IMR-90 (cell line): ENCODE measurements at regions not wholly inside any gene's neighbourhood (a gene's known extent, or its start where the extent isn't known, plus 50 kb on each side); places are given as distances from the start of the nearest gene placed in this dataset.

Experiments used
- BHLHE40 ChIP-seq: fragments of 150-350 bp; IDR thresholded peaks from 2 replicates; pipeline ENCODE4 v1.6.1; 2016; ENCODE audit warnings: mild to moderate bottlenecking, low read depth, low read length
- CTCF ChIP-seq: conservative IDR thresholded peaks from 2 replicates; pipeline ENCODE4 v1.5.1; 2012; ENCODE audit warnings: mild to moderate bottlenecking, low read depth, low read length, improper control_type of control experiment
- MAFK ChIP-seq: IDR thresholded peaks from 2 replicates; pipeline ENCODE4 v1.6.1; 2012; ENCODE audit warnings: low read depth, low read length, improper control_type of control experiment
- TF ChIP-seq, protein P1 (sequence below): fragments of 150-350 bp; IDR thresholded peaks from 2 replicates; pipeline ENCODE4 v1.6.1; 2017; ENCODE audit warnings: mild to moderate bottlenecking, antibody characterized with exemption, low read length, low read depth

DNA sequence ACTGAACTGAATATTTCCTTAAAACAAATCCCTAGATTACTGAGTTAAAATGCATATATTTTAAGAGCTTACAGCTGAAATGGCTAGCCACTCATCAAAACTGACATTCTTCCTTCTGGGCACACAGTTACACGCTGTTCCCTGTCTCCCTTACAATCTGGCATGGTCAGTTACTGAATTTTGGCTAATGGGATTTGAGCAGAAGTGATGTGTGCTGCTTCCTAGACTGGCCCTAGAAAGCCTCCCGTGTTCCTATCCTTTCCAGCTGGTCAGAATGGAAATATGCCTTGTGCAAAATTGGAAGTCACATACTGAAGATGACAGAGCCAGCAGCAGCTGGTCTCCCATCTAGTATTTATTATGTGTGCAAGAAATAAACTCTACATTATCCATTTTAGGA, 128.7 kb upstream of the NAMPT start:
- TF ChIP-seq MAFK (no peak), CTCF (no peak), BHLHE40 (no peak)
- TF ChIP-seq, protein P1, sequence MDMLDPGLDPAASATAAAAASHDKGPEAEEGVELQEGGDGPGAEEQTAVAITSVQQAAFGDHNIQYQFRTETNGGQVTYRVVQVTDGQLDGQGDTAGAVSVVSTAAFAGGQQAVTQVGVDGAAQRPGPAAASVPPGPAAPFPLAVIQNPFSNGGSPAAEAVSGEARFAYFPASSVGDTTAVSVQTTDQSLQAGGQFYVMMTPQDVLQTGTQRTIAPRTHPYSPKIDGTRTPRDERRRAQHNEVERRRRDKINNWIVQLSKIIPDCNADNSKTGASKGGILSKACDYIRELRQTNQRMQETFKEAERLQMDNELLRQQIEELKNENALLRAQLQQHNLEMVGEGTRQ, result no peak
